ENCODE measurements at regions not wholly inside any gene's neighbourhood (a gene's known extent, or its start where the extent isn't known, plus 50 kb on each side); places are given as distances from the start of the nearest gene placed in this dataset.

- no peak for TF ChIP-seq CTCF (IDR thresholded peaks at IDR 0.05; ENCODE audit: control insufficient read depth, extremely low read depth, insufficient read depth)
- no peak for DNase-seq (ENCODE audit: low read depth)
- no peak overlapping the region for H3K4me3 ChIP-seq (ENCODE audit: low read depth, low read length)
Observed at GRCh38 chr3:161989012-161989411, 492.4 kb downstream of the OTOL1 start.

GRCh38 chr3:161990036-161990435, 493.4 kb downstream of the OTOL1 start:
- no peak for DNase-seq (ENCODE audit: low read depth)
- TF ChIP-seq CTCF (IDR thresholded peaks at IDR 0.05; ENCODE audit: control insufficient read depth, extremely low read depth, insufficient read depth) = no peak
- H3K4me3 ChIP-seq (ENCODE audit: low read depth, low read length) = no peak overlapping the region

- no peak for DNase-seq (ENCODE audit: low read depth)
- H3K4me3 ChIP-seq (ENCODE audit: low read depth, low read length) = no peak overlapping the region
- TF ChIP-seq CTCF (IDR thresholded peaks at IDR 0.05; ENCODE audit: control insufficient read depth, extremely low read depth, insufficient read depth) = no peak
Observed at GRCh38 chr3:161991901-161992540, 495.4 kb downstream of the OTOL1 start.

GRCh38 chr3:161999846-162000245, 503.2 kb downstream of the OTOL1 start:
- H3K4me3 ChIP-seq (ENCODE audit: low read depth, low read length) = no peak overlapping the region
- DNase-seq (ENCODE audit: low read depth) = no peak
- no peak for TF ChIP-seq CTCF (IDR thresholded peaks at IDR 0.05; ENCODE audit: control insufficient read depth, extremely low read depth, insufficient read depth)

DNA sequence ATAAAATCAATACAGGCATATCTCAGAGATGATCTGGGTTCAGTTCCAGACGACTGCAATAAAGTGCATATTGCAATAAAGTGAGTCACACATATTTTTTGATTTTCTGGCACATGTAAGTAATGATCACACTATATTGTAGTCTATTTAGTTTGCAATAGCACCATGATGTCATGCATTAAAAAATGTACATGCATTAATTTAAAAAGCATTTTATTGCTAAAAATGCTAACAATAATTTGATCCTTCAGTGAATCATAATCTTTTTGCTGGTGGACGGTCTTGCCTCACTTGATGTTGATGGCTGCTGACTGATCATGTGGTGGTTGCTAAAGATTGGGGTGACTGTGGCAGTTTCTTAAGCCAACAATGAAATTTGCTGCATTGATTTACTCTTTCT, 511.1 kb downstream of the OTOL1 start:
- no peak overlapping the region for H3K4me3 ChIP-seq (ENCODE audit: low read depth, low read length)
- DNase-seq (ENCODE audit: low read depth) = no peak
- TF ChIP-seq CTCF (IDR thresholded peaks at IDR 0.05; ENCODE audit: control insufficient read depth, extremely low read depth, insufficient read depth) = no peak

DNA sequence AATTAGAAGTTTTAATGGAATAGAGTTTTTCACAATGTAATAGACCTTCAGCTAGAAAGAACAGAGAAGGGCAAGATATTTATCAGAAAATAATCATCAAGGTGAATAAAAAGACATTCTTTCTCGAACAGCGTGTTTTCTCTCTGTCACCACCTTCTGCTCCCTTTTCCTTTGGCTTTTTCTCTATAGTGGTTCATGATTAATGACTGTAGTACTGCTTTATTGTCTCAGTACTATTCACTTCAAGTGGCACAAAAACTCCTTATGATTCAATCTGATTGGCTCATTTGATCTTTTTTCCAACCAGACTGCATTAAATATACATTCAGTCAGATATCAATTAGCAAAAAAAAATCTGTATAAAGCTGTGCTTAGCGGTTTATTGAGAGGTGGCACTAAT, 516.0 kb downstream of the OTOL1 start:
- no peak for DNase-seq (ENCODE audit: low read depth)
- H3K4me3 ChIP-seq (ENCODE audit: low read depth, low read length) = no peak overlapping the region
- no peak for TF ChIP-seq CTCF (IDR thresholded peaks at IDR 0.05; ENCODE audit: control insufficient read depth, extremely low read depth, insufficient read depth)

DNA sequence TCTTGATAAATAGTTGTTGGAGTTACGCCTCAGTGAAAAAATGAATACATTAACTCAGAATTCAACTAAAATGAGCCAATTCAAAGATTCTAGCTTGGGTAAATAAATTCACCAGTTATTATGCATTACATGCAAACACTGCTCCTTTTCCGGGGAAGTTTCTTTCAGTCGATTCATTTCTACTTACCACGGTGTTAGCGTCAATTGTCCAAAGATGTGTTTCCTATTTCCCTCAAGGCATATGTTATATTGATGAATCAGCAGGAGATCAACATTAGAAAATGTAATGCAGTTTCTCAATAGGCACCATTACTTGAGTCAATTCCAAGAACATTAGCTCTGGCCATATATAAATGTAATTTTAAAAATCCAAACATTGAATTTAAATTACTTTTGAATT, 517.7 kb downstream of the OTOL1 start:
- DNase-seq (ENCODE audit: low read depth) = no peak
- TF ChIP-seq CTCF (IDR thresholded peaks at IDR 0.05; ENCODE audit: control insufficient read depth, extremely low read depth, insufficient read depth) = no peak

More for the DNA sequence above, 517.7 kb downstream of the OTOL1 start:
- no peak overlapping the region for H3K4me3 ChIP-seq (ENCODE audit: low read depth, low read length)

Data from LNCaP clone FGC (cell line).